ENCODE measurements at regions not wholly inside any gene's neighbourhood (a gene's known extent, or its start where the extent isn't known, plus 50 kb on each side); places are given as distances from the start of the nearest gene placed in this dataset.

DNA sequence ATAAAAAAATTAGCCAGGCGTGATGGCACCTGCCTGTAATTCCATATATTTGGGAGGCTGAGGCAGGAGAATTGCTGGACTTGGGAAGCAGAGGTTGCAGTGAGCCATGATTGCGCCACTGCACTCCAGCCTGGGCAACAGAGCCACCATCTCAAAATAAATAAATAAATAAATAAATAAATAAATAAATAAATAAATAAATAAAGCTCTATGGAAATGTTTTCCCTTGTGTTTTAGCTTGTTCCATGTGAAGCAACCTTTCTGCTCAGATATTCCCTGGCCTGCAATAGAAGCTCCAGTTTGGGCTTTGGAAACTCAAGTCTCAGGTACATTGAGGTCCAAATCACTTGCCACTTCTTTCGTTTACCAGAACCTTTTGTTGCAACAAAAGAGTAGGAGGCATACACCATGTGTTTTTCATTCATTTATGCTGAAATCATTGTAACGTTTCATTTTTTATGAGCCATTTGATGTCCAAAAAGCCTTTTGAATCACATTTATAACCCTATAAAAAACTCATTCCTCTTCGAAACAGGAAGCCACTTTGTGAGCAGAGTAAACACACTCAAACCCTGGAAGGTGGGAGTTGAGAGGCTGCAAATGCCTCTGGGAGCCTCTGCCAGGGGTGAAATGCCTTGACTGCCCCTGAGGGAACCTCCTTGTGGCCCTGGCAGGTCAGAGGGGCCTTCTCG lies 376.6 kb upstream of the TBX3 start:
- DNase-seq (no peak), ATAC-seq (ENCODE audit: poor library complexity) (no peak)
- intact Hi-C loops (cut with DNase I), result no loop called here

GRCh38 chr12:115057445-115057844 lies 373.5 kb upstream of the TBX3 start:
- ATAC-seq (ENCODE audit: poor library complexity) (no peak), DNase-seq (no peak)
- intact Hi-C loops (cut with DNase I), result no loop called here

DNA sequence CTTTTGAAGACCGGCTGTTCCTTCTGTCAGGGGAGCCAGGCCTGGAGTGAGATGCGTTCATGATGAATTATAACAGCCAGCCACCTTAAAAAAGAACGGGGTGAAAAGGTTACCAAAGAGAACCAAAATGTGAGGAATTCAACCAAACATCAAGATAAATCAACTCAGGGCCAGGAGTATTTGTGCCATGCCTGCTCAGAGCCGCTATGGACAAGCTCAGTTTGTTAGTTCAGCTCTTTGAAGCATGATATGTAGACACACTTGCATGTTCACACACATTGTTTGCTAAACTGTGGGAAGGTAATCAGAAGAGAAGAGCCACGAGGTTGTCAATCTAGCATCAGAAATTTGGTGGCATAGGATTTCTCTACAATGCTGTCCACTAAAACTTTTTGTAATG lies 367.4 kb upstream of the TBX3 start:
- intact Hi-C loops (cut with DNase I), result no loop called here
- DNase-seq (no peak), ATAC-seq (ENCODE audit: poor library complexity) (no peak)

GRCh38 chr12:115049614-115050013 lies 365.6 kb upstream of the TBX3 start:
- DNase-seq (no peak), ATAC-seq (ENCODE audit: poor library complexity) (no peak)
- intact Hi-C loops (cut with DNase I), result no loop called here

GRCh38 chr12:115046805-115047204 lies 362.8 kb upstream of the TBX3 start:
- DNase-seq, result no peak
- intact Hi-C loops (cut with DNase I), result no loop called here
- no peak for ATAC-seq (ENCODE audit: poor library complexity)

DNA sequence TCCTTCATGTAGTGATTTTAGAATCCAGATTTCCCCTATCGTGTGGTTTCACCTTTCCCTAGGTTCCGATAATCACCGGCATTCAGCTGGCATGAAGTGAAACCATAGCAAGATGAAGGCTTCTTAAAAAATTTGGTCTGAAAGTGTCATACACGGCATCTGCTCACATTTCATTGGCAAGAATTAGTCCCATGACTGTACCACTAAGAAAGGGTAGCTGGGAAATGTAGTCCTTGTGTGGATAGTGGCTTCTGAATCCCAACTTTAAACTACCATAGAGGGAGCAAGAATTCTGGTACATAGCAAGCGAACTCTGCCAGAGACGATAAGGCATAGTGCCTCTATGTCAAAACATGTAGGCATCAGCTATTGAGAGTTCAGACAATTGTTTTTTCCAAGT lies 360.1 kb upstream of the TBX3 start:
- ATAC-seq (ENCODE audit: poor library complexity), result no peak
- intact Hi-C loops (cut with DNase I), result no loop called here

DNA sequence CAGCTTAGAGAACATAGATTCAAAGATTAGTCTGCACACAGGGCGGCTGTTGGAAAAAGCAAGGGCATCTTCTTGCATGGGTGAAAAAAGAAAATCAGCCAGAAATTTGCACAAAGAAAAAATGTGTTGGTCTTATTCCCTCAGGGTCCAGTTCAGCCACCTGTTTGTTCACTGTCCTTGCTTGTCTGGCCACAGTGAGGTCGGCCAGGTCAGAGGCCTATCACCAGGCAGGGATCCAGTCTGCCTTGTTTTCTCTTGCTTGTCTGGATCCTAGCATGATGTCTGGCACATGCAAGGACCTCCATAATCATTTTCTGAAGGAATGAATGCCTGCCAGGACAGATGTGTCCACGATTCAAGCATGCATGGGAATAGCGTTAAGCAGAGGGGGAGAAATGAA lies 359.1 kb upstream of the TBX3 start:
- intact Hi-C loops (cut with DNase I), result no loop called here
- ATAC-seq (ENCODE audit: poor library complexity), result no peak
- DNase-seq, result no peak

More for the DNA sequence above, 360.1 kb upstream of the TBX3 start:
- DNase-seq, result no peak

GRCh38 chr12:115042341-115042740 lies 358.4 kb upstream of the TBX3 start:
- ATAC-seq (ENCODE audit: poor library complexity) (no peak), DNase-seq (no peak)
- intact Hi-C loops (cut with DNase I), result no loop called here

GRCh38 chr12:115037830-115038229 lies 353.9 kb upstream of the TBX3 start:
- DNase-seq (no peak), ATAC-seq (ENCODE audit: poor library complexity) (no peak)
- intact Hi-C loops (cut with DNase I), result no loop called here

DNA sequence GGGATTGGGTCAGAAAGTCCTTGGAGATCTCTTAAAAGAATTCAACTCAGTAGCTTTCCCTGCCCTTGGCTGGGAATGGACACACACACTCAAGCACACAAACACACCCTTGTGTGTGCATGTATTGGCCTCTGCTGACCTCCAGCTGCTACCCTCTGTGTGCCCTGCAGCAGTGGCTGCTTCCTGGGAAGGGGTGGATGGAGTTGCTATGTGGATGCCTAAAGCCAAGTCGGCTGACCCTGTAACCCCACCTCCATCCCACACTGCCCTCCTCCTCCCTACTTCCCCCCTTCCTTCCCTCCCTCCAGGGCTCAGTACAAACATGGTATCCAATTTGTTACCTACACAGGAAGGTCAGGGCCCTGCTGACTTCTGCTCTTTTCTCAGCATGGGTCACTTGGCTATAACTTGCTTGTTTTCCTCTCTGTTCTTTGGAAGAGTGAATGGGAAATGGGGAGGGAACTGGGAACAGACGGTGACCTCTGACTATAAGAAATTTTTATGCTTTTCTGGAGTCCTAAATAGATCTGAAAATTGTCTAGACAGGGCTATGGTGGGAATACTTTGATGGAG lies 351.6 kb upstream of the TBX3 start:
- intact Hi-C loops (cut with DNase I), result no loop called here
- DNase-seq (peak; percentile 42), ATAC-seq (ENCODE audit: poor library complexity) (peak; percentile 38)

GRCh38 chr12:115032521-115032920 lies 348.5 kb upstream of the TBX3 start:
- no peak for ATAC-seq (ENCODE audit: poor library complexity)
- DNase-seq, result no peak

DNA sequence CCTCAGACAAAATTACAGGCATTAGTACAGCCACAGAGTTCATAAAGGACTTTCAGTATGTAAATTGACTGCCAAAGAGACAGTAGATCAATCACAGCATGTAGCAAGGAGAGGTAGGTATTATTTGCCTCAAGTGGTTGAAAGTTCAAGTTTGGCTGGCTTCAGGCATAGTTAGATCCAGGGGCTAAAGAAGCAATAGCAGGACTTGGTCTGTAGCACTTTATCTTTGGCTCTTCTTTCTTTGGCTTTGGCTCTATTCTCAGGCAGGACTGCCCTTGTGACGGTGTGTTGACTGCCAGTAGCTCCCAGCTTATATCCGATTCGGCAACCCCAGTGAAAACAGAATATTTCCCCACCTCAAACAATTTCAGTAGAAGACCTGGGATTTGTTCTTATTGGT lies 346.0 kb upstream of the TBX3 start:
- ATAC-seq (ENCODE audit: poor library complexity), result no peak
- intact Hi-C loops (cut with DNase I), result no loop called here

More at GRCh38 chr12:115032521-115032920, 348.5 kb upstream of the TBX3 start:
- intact Hi-C loops (cut with DNase I), result no loop called here

GRCh38 chr12:115024531-115024930 lies 340.6 kb upstream of the TBX3 start:
- intact Hi-C loops (cut with DNase I), result no loop called here
- ATAC-seq (ENCODE audit: poor library complexity) (no peak), DNase-seq (no peak)

More for the DNA sequence above, 346.0 kb upstream of the TBX3 start:
- DNase-seq, result no peak

GRCh38 chr12:115023279-115024265 lies 339.6 kb upstream of the TBX3 start:
- peak; percentile 45 for ATAC-seq (ENCODE audit: poor library complexity)
- peak; percentile 51 for DNase-seq
- intact Hi-C loops (cut with DNase I), result no loop called here

DNA sequence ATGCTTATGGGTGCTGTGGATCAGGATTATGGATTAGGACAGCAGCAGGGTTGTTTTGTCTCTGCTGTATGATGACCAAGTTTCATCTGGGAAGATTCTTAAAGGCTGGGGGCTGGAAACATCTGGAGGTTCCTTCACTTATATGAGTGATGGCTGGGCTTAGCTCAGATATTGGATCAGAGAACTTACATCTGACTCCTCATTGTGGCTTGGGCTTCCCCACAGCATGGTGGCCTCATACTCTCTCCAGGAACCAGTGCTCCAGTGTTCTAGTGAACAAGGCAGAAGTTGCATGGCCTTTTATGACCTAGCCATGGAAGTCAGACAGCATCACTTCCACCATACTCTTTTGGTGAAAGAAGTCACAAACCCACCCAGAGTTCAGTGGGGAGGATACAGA lies 336.1 kb upstream of the TBX3 start:
- intact Hi-C loops (cut with DNase I), result no loop called here
- no peak for DNase-seq
- ATAC-seq (ENCODE audit: poor library complexity), result no peak

DNA sequence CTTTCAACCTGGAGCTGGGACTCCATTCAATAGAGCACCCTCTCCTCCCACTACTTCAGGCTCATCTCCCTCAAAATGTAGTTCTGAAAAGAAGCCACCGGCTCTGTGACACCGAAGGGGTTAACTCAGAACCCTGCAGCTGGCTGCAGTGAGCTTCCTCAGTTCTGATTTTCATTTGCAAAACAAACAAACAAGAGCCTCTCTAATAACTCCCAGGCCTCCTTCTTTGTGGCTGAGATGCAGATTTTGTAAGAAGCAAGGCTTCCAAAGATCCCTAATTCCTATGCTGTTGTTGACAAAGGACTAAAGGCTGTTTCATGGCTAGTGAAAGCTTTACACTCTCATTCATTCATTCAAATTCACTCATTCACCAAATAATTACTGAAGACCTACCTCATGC lies 333.4 kb upstream of the TBX3 start:
- intact Hi-C loops (cut with DNase I), result no loop called here
- no peak for DNase-seq
- no peak for ATAC-seq (ENCODE audit: poor library complexity)

DNA sequence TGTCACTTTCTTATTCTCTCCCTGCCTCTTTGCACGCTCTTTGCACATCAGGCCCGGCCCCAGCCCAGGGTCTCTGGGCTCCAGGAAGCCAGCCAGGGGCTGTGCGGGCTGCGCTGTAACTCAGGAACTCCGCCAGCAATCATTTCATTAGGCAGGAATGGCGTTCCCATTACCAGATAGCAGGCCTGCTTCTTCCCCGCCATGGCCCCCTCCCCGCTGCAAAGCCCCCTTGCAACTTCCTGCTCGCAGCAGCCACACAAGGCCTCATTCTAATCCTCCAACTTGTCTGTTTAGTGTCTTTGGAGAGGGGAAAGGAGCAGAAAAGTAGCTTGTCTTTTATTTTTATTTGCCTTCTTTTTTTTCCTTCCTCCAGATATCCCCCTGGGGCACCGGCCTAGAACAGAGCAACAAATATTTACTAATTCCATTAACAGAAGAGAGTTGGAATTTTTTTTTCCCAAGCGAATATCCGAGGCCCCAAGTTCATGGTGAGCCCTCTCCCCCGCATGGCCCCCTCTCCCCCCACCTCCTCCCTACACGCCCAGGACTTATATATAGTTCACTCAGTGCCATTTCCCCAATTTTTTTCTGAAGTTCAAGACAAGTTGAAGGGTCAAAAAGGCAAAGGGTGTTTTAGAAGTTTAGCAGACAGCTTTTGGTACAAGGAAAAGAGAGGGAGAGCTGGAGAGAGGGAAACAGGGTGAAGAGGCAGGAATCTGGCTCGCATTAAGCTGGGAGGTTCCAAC lies 329.4 kb upstream of the TBX3 start:
- DNase-seq (peak; percentile 40), ATAC-seq (ENCODE audit: poor library complexity) (peak; percentile 65)
- intact Hi-C loops (cut with DNase I), result no loop called here

- intact Hi-C loops (cut with DNase I), result no loop called here
These were observed 328.9 kb upstream of the TBX3 start for GRCh38 chr12:115012861-115013235.

DNA sequence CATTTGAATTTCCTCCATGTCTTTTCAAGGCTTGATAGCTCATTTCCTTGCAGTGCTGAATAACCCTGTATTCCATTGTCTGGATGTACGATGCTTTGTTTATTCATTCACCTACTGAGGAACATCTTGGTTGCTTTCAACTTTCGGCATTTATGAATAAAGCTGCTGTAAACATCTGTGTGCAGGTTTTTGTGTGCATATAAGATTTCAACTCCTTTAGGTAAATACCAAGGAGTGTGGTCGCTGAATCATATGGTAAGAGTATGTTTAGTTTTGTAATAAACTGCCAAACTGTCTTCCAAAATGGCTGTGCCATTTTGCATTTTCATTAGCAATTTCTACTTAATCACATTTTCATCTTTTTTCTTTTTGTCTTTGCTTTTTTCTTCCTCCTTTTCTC lies 327.7 kb upstream of the TBX3 start:
- intact Hi-C loops (cut with DNase I), result no loop called here

More at GRCh38 chr12:115012861-115013235, 328.9 kb upstream of the TBX3 start:
- ATAC-seq (ENCODE audit: poor library complexity), result no peak
- DNase-seq, result no peak

More for the DNA sequence above, 327.7 kb upstream of the TBX3 start:
- ATAC-seq (ENCODE audit: poor library complexity) (no peak), DNase-seq (no peak)
